Stimulated activated CD4-positive, alpha-beta T cell treated with anti-CD3 and anti-CD28 coated beads, Interleukin-4, amount 100 ng/mL, for 48 hours (primary cell): ENCODE measurements at regions not wholly inside any gene's neighbourhood (a gene's known extent, or its start where the extent isn't known, plus 50 kb on each side); places are given as distances from the start of the nearest gene placed in this dataset.

ENCODE experiments used
- DNase-seq, 2 donors: peaks; one replicate each; pipeline ENCODE4 v3.0.0-alpha.2; 2020; ENCODE audit warnings: low read depth in 2 of 2

- no peak for DNase-seq
Measured at GRCh38 chr14:34041220-34041619, 90.3 kb upstream of the EGLN3 start.

- DNase-seq: no peak
Measured at GRCh38 chr14:34040766-34041165, 89.9 kb upstream of the EGLN3 start.

GRCh38 chr14:34039428-34040047 is 88.7 kb upstream of the EGLN3 start:
- no peak for DNase-seq

- DNase-seq: no peak
Measured at GRCh38 chr14:34038358-34039057, 87.6 kb upstream of the EGLN3 start.

GRCh38 chr14:34036319-34036766 is 85.5 kb upstream of the EGLN3 start:
- no peak for DNase-seq

GRCh38 chr14:34035934-34036250 is 85.0 kb upstream of the EGLN3 start:
- no peak for DNase-seq

- no peak for DNase-seq
Measured at GRCh38 chr14:34035177-34035933, 84.5 kb upstream of the EGLN3 start.

GRCh38 chr14:34034447-34035176 is 83.7 kb upstream of the EGLN3 start:
- DNase-seq: no peak

- DNase-seq: no peak
Measured at GRCh38 chr14:34032720-34033119, 81.8 kb upstream of the EGLN3 start.

GRCh38 chr14:34030864-34031263 is 80.0 kb upstream of the EGLN3 start:
- DNase-seq: no peak

GRCh38 chr14:34029921-34030334 is 79.1 kb upstream of the EGLN3 start:
- DNase-seq: no peak

GRCh38 chr14:34027990-34028495 is 77.2 kb upstream of the EGLN3 start:
- no peak for DNase-seq

- no peak for DNase-seq
Measured at GRCh38 chr14:34027130-34027989, 76.5 kb upstream of the EGLN3 start.

- DNase-seq: no peak
Measured at GRCh38 chr14:34025325-34026017, 74.6 kb upstream of the EGLN3 start.

GRCh38 chr14:34024768-34025144 is 73.9 kb upstream of the EGLN3 start:
- DNase-seq: no peak

- no peak for DNase-seq
Measured at GRCh38 chr14:34023824-34024767, 73.2 kb upstream of the EGLN3 start.

GRCh38 chr14:34021096-34021495 is 70.2 kb upstream of the EGLN3 start:
- no peak for DNase-seq

GRCh38 chr14:34020014-34020413 is 69.1 kb upstream of the EGLN3 start:
- no peak for DNase-seq

- no peak for DNase-seq
Measured at GRCh38 chr14:34018564-34019244, 67.8 kb upstream of the EGLN3 start.
